ENCODE measurements at regions not wholly inside any gene's neighbourhood (a gene's known extent, or its start where the extent isn't known, plus 50 kb on each side); places are given as distances from the start of the nearest gene placed in this dataset.

- TF ChIP-seq CTCF (IDR thresholded peaks at IDR 0.05; ENCODE audit: low read depth, low read length, poor library complexity, severe bottlenecking) (no peak), EZH2phosphoT487 (IDR thresholded peaks at IDR 0.05; ENCODE audit: borderline replicate concordance, low read length) (no peak)
Measured at GRCh38 chr14:22044193-22044592, 370.6 kb upstream of the OR4E1 start.

Measured in DOHH2 (cell line).